GM19043 (cell line): ENCODE measurements at regions not wholly inside any gene's neighbourhood (a gene's known extent, or its start where the extent isn't known, plus 50 kb on each side); places are given as distances from the start of the nearest gene placed in this dataset.

Experiments used
- ATAC-seq: cut with Tn5 transposase; IDR thresholded peaks from one replicate; pipeline ENCODE4 v1.9.1; 2021; ENCODE audit warnings: low read depth; ENCODE audit not compliant: unreplicated experiment

DNA sequence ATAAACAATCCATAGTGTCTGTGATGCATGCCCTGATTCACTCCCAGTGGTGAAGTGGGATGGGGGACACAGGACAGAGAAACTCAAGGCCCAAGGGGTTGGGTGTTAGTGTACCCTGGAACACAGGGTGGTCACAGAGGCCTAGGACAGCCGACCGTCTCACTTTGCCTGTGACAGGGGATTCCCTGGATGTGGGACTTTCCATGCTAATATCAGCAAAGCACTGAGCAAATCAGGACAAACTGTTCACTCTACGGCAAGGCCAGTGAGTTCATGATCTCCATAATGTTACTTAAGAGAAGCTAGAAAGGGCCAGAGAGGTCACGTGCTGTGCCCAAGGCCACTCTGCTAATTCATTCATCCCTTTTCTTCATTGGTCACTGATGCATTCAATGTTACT, 158.7 kb upstream of the RBPJ start:
- ATAC-seq, result no peak

DNA sequence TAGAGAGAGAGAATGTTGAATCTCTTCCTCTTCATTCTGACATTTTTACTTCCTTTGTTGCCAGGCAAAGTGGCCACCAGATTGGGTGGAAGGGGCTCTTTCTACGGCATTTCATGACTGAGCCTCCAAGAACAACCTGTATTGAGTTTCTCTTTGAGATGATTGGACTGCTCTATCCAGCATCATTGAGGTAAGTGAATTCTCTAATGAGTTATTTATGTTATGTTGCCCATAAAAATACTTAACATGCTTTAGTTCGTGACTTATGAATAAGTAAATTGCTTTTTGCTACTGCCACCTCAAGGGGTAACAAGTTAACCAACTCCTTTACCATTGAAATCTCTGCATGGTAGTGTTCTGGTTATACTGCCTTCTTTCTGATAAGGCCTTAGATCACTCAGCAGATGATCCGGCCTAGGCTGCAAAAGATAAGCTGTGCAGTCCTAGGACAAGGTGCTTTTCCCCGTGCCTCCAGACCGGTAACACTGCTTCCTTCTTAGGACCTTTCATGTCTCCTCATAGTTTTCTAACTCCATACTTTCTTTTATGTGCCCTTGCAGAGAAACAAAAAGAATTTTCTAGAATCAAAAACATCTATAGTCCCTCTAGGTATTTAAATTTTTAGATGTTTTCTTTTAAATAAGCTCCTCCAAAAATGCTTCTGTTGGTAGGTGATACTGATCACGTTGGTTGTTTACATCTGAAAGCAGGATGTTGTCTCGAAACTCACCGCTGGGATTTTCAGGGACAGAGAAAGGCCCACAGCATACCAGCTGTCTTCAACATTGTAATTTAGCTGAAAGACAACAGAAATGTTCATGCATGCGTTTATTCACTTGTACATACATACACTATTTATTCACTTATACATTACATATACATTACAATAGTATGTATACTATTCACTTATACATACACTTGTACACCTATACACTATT, 157.1 kb upstream of the RBPJ start:
- ATAC-seq, result no peak

DNA sequence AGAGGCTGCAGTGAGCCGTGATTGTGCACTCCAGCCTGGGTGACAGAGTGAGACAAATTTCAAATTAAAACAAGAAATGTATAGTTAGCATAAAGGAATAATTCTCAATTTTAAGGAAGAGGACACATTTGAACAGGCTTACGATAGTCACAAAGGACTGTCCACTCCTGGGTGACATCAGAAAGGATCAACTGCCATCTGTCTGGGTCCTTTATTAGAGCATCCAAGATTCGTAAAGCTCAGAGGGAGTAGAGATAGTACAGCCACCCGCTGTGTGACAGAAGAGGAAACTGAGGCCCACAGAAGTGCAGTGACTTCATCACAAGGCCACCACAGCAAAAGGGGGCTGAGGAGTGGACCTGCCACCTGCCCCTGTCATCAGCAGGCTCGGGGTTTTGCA, 149.3 kb upstream of the RBPJ start:
- no peak for ATAC-seq

DNA sequence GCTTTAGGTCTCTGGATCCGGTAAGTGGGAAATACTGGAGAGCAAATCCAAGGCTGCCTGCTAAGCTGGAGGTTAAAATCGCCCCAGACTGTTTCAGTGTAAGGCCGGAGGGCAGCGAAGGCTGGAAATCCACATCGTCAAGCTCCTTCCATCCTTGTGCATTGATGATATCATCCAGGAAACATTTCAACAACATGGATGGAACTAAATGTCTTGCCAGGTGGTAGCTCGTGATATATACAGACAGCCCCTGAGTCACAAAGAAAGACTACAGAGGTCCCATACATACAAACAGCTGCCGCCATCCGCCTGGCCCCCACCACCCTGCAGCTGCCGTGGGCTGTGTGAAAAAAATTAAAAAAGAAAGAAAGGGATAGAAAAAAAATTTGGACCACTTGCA, 148.9 kb upstream of the RBPJ start:
- no peak for ATAC-seq

DNA sequence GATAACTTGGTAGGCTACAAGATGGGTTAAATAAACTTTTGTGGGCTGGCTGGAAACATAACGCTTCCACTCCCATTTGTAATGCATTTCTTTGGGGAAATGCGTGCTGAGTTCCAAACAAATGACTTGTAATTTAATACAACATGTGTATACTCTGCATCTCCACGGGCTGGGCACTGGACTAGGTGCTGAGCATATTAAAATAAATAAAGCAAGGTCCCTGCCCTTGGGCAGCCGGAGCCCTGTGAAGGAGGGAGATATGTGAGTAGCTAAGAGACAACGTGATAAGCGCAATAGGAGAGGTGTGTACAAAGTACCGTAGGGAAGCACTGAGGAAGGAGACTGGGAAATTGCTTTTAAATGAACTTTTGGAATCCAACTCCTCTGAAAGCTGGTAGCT, 147.2 kb upstream of the RBPJ start:
- no peak for ATAC-seq

DNA sequence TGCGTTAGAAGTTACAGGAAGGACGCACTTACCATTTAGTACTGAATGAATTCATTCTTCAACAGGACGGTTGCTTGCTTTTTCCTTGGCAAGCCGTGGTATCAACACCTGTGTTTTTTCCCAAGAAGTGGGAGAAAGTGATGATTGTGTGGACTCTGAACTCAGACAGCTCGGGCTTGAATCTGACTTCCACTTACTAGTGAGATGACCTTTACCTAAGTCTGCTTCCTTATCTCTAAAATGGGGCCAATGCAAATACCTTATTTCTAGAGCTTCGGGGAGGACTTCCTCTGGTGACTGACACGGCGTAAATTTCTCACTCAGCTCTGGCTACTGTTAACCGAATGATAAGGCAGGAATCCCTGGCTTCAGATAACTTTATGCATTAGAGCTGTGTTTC, 146.8 kb upstream of the RBPJ start:
- ATAC-seq, result no peak

DNA sequence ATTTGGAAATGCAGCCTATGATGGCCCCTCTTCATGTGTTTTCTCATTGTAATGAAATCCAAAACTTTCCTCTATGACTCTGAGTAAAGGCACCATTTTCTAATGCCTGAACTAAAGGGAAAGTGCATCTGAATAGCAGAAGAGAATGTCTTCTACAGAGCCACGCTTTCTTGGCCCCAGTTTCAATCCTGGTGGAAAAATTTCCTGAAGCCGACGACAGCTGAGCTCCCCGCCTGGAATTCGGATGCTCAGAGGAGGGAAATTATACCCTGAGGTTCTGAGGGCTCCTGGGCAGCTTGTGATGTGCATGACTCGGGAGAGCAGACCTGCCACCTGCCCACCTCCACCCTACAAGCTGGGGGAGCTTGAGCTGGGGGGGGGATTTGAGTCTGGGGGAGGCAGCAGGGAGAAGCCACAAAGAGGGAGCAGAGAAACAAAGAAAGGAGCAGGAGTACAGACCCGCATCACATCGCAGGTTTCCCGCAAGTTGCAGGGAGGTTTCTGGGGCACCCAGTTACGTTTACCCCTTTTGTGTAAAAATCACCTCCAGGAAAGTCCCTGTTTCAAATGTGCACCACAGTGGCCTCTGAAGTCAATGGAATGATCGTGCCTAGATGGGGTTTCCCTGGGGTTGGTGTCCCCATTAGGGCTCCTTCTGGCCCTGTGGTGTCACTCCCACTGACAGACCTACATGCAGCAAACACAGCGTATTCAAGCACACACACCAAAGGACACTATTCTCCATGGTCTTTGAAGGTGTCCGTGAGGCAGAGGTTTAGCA, 145.6 kb upstream of the RBPJ start:
- no peak for ATAC-seq

GRCh38 chr4:26175905-26176470, 144.8 kb upstream of the RBPJ start:
- ATAC-seq, result no peak

GRCh38 chr4:26176598-26177149, 144.1 kb upstream of the RBPJ start:
- ATAC-seq, result no peak

GRCh38 chr4:26178854-26179253, 142.0 kb upstream of the RBPJ start:
- peak; percentile 16 for ATAC-seq

DNA sequence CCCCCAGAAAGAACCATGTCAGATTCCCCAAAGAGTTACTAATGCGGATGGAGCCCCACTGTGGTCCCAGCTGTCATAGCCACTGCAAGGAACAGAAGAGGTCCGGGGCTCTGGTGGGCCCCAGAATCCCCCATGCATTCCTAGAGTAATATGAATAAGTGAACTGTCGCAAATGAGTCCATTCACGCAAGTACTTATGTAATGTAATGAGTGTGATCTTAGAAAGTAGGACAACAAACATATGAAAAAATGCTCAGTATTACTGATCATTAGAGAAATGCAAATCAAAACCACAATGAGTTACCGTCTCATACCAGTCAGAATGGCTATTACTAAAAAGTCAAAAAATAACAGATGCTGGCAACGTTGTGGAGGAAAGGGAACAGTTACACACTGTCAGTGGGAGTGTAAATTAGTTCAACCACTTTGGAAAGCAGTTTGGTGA, 141.5 kb upstream of the RBPJ start:
- ATAC-seq, result peak; percentile 65

DNA sequence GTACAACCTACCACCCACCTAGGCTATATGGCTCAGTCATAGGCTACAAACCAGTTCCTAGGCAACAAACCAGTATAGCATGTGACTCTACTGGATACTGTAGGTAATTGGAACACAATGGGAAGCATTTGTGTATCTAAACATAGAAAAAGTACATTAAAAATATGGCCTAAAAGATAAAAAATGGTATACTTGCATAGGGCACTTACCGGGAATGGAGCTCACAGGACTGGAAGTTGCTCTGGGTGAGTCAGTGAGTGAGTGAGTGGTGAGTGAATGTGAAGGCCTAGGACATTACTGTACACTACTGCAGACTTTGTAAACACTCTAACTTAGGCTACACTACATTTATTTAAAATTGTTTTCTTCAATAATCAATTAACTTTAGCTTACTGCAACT, 139.2 kb upstream of the RBPJ start:
- ATAC-seq, result no peak

GRCh38 chr4:26183017-26183416, 137.8 kb upstream of the RBPJ start:
- no peak for ATAC-seq

- ATAC-seq, result no peak
Observed at GRCh38 chr4:26185436-26185835, 135.4 kb upstream of the RBPJ start.

DNA sequence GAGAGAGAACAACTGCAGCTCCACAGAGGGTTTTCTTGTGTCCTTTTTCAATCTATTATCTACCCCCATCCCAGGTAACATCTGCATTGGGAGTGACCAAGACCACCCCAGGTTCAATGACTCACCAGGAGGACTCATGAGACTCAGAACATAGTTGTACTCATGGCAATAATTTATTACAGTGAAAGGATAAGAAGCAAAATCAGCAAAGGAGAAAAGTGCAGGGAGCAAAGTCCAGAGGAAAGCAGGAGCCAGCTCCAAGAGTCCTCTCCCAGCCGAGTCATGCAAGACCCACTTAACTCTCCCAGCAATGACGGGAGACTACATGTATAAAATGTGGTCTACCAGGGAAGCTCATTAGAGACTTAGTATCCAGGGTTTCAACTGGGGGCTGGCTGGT, 129.5 kb upstream of the RBPJ start:
- ATAC-seq, result no peak

GRCh38 chr4:26192899-26193869, 127.6 kb upstream of the RBPJ start:
- ATAC-seq, result no peak

GRCh38 chr4:26194764-26195163, 126.0 kb upstream of the RBPJ start:
- ATAC-seq, result no peak

DNA sequence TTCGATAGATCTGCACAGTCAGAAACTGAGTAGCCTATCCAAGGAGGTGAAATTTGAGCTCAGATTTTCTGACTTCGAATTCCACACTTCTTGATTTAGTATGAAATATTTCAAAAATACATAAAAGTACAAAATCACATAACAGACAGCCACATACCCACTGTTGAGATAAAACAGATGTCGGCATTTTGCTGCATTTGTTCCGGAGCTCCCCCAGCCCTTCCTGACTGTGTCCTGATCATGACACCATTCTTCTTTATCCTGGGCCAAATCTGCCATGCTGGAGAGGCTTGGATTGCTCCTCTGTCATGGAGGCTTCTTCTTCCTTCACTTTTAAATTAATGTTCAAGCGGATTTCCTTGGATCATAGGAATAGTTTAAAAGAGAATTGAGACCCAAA, 124.2 kb upstream of the RBPJ start:
- no peak for ATAC-seq

DNA sequence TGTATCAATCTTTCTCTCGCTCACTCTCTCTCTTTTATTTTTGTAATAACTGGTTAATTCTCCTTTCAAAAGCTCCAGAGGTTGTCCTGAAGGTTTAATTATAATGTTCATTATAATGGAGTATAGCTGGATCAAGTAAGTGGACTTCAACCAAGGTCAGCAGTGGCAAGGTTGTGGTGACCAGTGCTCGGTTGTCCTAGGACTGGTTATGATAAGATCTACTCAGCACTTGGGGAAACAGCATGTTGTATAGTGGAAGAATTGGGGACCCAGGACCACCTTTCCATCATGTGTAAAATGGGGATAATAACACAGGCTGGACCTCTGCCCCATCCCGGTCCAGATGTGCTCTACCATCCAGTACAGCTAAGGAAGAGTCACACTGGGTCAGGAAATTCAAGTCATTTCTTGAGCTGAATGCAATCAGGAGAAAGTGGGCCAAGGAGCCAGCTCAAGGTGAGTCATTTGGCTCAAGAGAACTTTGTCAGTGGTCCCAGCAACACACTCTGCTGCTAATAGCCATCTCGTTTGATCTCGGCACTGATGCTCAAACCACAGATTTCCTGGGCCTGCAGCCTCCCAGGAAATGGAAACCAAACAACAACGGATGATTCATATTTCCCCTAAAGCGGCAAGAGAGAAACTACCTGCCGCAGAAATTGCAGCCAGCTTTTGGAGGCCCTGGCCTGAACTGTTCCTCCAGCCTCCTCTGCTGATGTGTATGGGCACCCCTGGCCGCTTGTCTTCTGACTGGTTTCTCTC, 123.6 kb upstream of the RBPJ start:
- ATAC-seq, result peak; percentile 81
